HG03135 (cell line): ENCODE measurements at regions not wholly inside any gene's neighbourhood (a gene's known extent, or its start where the extent isn't known, plus 50 kb on each side); places are given as distances from the start of the nearest gene placed in this dataset.

Experiments used
- ATAC-seq: cut with Tn5 transposase; IDR thresholded peaks from one replicate; pipeline ENCODE4 v1.9.1; 2021; ENCODE audit warnings: mild to moderate bottlenecking, moderate library complexity; ENCODE audit not compliant: unreplicated experiment

DNA sequence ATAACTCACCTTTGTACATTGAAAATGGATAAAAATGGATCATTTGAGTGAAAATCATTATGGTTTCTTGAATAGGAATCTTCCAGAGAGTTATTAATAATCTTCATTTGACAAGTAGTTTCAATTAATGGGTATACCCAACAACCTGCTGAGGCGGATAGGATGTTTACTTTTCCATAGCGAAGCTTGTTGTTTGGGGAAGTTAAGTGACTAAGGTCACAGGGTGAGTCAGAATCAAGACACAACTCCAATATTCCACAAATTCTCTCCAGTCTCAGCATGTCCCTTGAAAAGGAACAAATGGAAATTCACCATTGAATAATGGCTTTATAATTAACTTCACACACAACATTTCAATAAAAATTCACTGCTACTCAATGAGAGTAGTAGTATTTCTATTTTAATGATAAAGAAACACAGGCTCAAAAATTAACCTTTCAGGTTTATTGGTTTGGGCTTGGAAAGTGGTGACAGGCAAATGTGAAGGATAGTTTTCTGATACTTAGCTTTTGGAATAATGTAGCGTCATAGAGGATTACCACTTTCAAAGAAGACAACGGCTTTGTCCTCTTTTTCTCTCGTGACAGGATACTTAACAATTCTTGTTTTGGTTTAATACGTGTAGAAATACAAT is 211.3 kb downstream of the GPD2 start:
- no peak for ATAC-seq

GRCh38 chr2:156648522-156648921 is 212.3 kb downstream of the GPD2 start:
- no peak for ATAC-seq

- ATAC-seq = no peak
These were observed 213.4 kb downstream of the GPD2 start for GRCh38 chr2:156649596-156649995.

GRCh38 chr2:156652691-156653090 is 216.5 kb downstream of the GPD2 start:
- no peak for ATAC-seq

DNA sequence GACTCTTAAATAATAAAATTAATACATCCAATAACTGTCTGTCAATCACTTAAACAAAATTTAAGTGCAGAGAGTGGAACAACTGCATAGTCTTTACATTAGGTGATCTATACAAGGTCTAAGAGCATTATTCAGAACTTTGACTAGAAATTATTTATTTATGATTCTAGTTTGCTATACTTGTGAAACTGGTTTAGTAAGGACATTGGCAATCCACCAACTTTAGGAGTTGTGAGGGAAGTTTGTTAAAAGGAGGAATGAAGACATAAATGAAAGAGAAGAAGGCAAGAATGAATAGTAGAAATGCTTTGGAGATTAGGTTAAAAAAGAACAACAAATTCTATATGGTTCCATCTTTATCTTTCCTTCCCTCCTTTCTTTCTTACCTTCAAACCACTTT is 217.5 kb downstream of the GPD2 start:
- ATAC-seq = no peak

- no peak for ATAC-seq
These were observed 221.6 kb downstream of the GPD2 start for GRCh38 chr2:156657809-156658208.

GRCh38 chr2:156659694-156660093 is 223.5 kb downstream of the GPD2 start:
- no peak for ATAC-seq

- ATAC-seq = peak; percentile 85
These were observed 227.7 kb downstream of the GPD2 start for GRCh38 chr2:156663757-156664409.

DNA sequence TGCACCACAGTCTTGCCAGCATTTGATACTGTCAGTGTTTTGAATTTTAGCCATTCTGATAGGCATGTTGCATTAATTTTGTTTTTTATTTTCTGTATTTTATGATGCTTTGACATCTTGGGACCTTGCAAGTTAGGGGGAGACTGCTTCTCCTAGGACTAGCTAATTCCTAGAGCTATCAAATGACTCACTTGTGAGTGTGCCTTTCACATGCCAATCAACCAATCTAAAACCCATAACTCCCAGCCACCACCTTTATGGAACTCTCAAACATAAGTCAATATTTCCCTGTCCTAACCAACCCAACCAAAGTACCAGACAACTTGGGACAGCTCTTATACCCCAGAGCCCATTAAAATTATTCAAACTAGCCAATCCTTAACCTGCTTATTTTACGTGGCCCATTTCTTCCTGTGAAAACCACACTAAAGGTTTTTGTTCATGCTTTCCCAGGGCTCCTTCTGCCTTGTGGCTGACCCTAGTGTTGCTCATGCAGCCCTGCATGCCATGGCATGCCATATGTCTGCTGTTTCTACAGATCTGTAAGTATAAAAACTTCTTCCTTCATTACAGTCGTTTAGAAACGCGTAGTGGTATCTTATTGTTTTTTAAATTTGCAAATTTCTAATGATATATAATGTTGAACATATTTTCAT is 230.1 kb downstream of the GPD2 start:
- ATAC-seq = no peak

- no peak for ATAC-seq
These were observed 233.9 kb downstream of the GPD2 start for GRCh38 chr2:156670104-156670503.

DNA sequence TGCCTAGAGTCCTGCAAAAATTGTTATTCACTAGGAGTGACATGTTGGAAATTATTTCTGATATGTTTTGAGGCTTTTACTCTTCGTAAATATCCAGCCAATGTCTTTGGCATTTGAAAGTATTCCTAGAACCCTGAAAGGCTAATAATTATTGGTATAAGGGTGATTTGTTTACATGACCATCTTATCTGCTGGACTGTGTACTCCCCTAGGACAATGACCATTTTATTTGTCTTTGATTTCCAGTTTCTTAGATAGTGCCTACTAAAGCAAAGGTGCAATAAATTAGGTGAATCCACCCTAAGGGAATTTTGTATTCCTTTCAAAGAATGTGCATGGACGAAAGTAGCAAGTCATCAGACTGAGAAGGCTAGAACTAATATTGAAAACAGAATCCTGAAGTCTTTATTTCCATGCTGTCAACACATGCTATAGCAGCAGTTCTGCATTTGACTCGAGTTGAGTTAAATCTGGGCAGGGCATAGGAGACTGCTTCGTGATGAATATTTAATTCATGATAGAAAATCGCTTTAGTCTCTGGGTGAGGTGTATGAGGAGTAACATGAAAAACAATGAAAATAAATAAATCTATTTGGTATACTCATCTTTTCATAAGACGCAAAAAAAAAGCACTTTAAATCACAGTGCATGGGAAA is 235.7 kb downstream of the GPD2 start:
- no peak for ATAC-seq

GRCh38 chr2:156672556-156673332 is 236.6 kb downstream of the GPD2 start:
- no peak for ATAC-seq

DNA sequence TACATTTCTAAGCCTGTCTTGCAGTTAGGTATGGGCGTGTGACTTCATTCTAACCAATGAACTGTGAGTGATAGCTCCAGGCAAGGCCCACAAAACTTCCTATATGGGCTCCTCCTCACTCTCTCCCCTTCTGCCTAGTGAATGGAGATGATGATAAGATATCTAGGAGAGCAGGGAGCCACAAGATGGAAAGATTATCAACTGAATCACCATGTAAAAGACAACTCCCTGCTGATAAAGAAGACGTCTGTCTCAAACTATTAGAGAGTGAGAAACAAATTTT is 237.1 kb downstream of the GPD2 start:
- ATAC-seq = no peak

DNA sequence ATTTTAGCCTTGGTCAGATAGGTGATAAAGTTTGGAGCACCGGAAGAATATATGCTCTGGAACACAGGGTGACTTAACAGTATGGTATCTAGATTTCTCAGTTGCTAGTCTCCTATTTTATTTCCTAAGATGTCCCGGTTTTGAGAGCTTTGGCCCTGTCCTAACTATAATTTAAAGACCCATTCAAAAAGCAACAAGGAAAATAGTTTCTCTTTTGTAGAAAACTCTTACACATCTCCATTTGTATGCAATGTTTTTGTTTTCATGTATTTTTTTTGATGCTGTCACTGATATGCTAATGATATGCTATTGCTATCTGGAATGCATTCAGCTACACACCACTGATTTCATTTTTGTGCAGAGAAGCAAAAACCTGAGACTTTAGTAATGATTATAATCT is 237.8 kb downstream of the GPD2 start:
- ATAC-seq = no peak

GRCh38 chr2:156675896-156676295 is 239.7 kb downstream of the GPD2 start:
- no peak for ATAC-seq

DNA sequence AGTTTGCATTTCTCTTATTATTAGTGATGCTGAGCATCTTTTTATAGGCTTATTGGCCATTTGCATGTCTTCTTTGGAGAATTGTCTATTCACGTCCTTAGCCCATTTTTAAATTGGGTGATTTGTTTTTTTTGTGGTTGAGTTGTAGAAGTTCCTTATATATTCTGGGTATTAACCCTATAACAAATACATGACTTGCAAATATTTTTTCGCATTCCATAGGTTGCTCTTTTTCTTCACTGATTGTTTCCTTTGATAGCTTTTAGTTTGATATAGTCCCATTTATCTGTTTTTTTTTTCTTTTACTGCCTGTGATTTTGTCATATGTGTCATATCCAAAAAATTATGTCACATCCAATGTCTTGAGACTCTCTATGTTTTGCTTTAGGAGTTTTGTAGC is 243.6 kb downstream of the GPD2 start:
- no peak for ATAC-seq

DNA sequence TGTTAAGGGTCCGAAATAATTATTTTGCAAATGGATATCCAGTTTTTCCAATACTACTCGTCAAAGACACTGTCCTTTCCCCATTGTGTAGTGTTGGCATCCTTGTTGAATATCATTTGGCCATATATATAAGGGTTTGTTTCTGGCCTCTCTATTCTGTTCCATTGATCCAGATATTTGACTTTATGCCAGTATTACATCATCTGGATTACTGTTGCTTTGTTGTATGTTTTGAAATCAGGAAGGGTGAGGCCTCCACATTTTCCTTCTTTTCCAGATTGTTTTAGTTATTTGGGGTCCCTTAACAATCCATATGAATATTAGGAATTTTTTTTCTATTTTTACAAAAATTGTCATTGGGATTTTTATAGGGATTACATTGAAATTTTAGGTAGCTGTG is 244.1 kb downstream of the GPD2 start:
- ATAC-seq = no peak

DNA sequence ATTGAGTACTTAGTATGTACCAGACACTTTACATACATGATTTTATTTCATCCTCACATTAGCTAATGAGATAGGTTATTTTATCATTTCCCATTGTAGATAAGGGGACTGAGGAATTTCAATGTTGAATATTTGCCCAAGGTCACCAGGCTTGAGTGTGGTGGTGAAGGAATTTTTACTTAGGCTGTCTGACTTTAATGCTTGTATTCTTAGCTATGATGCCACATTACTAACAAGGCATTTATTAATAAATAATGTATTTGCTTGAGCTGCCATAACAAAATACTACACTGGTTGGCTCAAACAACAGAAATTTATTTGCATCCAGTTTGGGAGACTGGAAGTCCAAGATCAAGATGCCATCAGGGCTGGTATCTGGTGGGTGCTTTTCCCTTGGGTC is 250.9 kb downstream of the GPD2 start:
- ATAC-seq = no peak

DNA sequence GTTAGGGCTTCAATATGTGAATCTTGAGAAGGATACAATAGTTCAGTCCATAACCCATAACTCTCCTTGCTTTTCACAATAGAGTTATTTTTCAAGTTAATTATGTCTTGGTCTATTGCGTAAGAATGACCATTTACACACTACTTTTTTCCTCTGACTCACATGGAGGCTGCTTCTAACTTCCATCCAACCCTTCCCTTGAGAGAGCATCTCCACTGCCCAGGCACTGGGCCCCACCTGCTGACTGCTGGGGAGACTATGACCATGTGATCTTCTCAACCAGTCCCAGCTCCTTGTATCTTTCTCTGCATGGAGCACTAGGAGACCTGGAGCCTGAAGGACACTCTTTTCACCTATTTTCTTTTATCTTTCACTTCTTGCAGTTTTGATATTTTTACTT is 251.5 kb downstream of the GPD2 start:
- ATAC-seq = no peak

DNA sequence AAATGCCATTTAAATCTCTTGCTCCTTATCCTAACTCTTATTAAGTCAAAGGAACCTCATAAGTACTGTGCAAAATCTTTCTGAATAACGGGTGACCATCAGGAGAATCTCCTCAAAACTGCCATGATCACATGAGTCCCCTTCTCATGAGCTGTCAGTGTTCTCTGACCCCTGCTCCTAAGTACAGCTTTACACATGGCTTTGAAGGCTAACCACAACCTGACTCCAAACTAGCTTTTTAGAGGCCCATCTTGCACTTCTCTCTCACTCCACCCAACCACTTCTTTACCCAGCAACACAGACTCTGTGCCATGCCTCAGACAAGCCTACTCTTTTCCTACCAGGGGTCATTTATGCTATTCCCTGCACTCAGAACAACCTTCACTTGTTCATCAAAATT is 253.8 kb downstream of the GPD2 start:
- no peak for ATAC-seq

- no peak for ATAC-seq
These were observed 254.8 kb downstream of the GPD2 start for GRCh38 chr2:156691014-156691413.
